GM12872 (cell line): ENCODE measurements at regions not wholly inside any gene's neighbourhood (a gene's known extent, or its start where the extent isn't known, plus 50 kb on each side); places are given as distances from the start of the nearest gene placed in this dataset.

ENCODE experiments used
- CTCF ChIP-seq: IDR thresholded peaks from 3 replicates; pipeline ENCODE4 v1.5.1; 2011; ENCODE audit warnings: low read depth, mild to moderate bottlenecking, low read length, moderate library complexity; ENCODE audit not compliant: insufficient read depth

DNA sequence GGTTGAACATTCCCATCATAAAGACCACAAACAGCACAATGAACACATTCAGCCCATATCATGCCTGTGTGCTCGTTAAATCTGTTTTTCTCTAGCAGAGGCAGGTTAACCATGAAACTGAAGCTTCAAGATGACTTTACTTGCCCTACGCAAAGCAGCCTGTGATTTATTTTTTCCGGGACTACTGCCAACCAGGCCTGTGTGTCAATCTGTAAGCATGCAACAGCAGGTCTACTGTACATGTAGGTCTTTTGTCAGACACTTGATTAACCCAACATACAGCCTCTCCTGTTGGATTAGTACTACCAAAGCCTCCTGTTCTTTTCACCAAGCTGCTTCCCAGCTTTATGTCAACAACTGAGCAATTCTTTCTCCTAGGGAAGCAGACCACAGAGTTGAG is 85.5 kb upstream of the ACSL1 start:
- no peak for TF ChIP-seq CTCF

DNA sequence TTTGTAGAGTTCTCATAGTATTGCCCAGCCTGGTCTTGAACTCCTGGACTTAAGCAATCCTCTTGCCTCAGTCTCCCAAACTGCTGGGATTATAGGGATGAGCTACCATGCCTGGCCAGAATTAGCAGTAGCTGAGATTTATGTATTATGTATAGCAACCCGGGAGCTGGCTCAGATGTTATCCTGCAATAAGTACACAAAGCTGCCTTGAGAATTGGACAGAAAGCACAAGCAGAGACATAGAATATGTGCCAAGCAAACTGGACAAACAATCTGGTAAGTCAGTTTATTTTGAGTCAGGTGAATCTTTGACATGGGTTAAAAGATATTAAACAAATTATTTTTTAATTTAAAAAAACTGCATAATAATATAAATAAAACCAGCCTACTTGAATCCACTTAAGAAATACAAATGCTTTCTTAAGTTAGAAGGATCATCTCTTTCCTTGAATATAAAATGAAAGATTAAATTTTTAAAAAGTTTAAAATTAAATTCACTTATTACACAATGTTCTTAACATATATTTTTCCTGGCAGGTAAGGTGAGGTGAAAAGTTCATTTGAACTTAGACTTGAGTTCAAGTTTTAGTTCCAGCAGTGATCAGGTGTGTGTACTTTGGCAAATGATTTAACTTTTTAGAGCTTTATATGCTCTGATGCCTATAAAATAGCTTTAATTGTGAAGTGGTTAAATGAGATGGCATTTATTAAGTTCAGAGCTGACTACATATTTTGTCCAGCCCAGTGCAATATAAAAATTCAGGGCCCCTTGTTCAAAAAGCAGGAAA is 87.8 kb upstream of the ACSL1 start:
- TF ChIP-seq CTCF = no peak

DNA sequence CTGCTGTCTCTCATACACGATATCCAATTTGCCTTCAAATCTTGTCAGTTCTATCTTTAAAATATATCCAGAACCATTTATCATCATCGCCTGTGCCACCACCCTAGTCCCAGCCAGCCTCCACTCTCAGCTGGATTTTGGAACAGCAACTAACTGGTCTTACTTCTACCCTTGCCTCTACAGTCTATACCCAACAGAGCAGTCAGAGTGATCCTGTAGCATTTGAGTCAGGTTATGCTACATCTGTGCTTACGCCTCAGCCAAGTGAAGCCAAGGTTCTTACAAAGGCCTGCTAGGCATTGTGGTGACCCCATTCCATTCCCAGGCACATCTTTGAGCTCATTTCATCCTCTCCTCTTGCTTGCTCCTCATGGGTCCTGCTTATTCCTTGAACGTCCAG is 95.7 kb upstream of the ACSL1 start:
- TF ChIP-seq CTCF = no peak

- TF ChIP-seq CTCF = no peak
Observed at GRCh38 chr4:184922301-184922700, 96.0 kb upstream of the HELT start.

DNA sequence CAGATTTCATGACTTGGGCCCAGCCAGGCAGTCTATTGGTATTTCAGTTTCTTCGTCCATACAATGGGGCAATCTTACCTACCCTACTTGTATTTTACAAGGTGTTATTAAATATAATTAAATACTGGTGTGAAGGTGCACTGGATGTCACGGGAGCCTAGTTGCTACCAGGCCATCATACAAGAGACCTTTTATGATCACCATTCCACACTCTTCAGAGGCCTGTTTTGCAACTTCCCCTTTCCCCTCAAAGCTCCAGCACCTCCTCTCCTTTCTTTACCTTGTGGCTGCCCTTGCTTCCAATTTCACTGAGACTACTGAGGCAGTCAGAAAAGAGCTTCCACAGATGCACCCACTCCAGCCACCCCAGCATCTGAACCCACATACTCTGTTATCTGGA is 93.8 kb upstream of the HELT start:
- TF ChIP-seq CTCF = no peak

- no peak for TF ChIP-seq CTCF
Observed at GRCh38 chr4:184929476-184929875, 88.8 kb upstream of the HELT start.

GRCh38 chr4:184930026-184930425 is 88.3 kb upstream of the HELT start:
- TF ChIP-seq CTCF = no peak
